D721Med (cell line): ENCODE measurements at regions not wholly inside any gene's neighbourhood (a gene's known extent, or its start where the extent isn't known, plus 50 kb on each side); places are given as distances from the start of the nearest gene placed in this dataset.
"Not testable (repeated sequence)": the region's sequence is repeated elsewhere in the genome, so short reads cannot be mapped to it uniquely, and the experiment has no call there.

Experiments
- DNase-seq: peaks from one replicate; pipeline ENCODE4 v3.0.0; 2011; ENCODE audit warnings: low spot score; ENCODE audit not compliant: insufficient read length
- FAIRE-seq: peaks from 2 replicates; lab custom pipeline; 2011; peaks lifted over from hg19 to GRCh38; lab: Jason Lieb, UNC
- TF ChIP-seq, protein P1 (sequence below): IDR thresholded peaks from 2 replicates; pipeline ENCODE4 v1.5.1; 2012; ENCODE audit warnings: mild to moderate bottlenecking, control low read depth; ENCODE audit not compliant: insufficient read depth; ENCODE audit errors: missing control alignments

DNA sequence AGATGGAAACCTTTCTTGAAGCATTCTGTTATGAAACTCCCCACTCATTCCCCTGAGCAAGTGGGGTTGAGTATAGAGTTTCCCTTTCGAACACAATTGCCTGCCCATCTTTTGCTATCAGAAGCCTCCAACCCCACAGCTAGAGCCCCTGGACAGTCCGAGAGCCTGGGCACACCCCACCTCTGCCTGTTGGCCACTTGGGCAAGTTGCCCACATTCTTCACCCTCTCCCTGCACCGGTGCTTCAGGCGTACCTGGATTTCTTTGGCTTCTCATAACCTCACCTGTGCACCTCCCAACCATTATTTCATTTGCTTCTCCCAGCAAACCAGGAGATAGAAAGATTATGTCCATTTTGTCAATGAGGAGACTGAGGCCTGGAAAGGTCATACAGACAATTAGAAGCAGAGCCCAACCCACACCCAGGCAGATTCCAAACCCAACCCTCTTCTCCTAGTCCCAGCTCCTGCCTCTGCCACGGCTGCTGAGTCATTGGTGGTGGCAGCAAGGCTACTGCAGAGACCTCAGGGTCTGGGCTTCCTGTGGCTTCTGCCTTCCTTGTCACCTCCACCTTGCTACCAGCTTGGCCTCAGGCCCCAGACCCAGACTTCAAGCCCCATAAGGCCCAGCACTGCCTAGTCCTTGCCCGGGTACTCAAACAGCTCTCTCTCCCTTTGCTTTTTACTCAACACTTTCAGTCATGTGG, 118.7 kb upstream of the ZBTB40 start:
- DNase-seq (no peak), FAIRE-seq (no peak)
- TF ChIP-seq, protein P1, sequence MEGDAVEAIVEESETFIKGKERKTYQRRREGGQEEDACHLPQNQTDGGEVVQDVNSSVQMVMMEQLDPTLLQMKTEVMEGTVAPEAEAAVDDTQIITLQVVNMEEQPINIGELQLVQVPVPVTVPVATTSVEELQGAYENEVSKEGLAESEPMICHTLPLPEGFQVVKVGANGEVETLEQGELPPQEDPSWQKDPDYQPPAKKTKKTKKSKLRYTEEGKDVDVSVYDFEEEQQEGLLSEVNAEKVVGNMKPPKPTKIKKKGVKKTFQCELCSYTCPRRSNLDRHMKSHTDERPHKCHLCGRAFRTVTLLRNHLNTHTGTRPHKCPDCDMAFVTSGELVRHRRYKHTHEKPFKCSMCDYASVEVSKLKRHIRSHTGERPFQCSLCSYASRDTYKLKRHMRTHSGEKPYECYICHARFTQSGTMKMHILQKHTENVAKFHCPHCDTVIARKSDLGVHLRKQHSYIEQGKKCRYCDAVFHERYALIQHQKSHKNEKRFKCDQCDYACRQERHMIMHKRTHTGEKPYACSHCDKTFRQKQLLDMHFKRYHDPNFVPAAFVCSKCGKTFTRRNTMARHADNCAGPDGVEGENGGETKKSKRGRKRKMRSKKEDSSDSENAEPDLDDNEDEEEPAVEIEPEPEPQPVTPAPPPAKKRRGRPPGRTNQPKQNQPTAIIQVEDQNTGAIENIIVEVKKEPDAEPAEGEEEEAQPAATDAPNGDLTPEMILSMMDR: no peak

DNA sequence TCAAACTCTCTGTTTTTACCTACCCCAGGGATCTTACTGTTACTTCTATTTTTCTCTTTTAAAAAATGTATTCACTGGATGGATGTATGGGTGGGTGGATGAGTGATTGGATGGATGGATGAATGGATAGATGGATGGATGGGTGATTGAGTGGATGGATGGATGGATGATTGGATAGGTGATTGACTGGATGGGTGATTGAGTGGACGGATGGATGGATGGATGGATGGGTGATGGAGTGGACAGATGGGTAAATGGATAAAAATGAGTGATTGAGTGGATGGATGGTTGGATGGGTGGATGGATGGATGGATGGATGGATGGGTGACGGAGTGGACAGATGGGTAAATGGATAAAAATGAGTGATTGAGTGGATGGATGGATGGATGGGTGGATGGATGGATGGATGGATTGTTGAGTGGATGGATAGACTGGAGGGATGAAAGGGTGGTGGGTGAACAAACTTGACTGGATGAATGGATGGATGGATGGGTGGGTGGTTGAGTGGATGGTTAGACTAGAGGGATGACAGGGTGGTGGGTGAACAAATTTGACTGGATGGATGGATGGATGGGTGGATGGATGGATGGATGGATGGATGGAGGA, 118.0 kb upstream of the ZBTB40 start:
- FAIRE-seq (no peak), DNase-seq (no peak)
- TF ChIP-seq, protein P1: no peak

DNA sequence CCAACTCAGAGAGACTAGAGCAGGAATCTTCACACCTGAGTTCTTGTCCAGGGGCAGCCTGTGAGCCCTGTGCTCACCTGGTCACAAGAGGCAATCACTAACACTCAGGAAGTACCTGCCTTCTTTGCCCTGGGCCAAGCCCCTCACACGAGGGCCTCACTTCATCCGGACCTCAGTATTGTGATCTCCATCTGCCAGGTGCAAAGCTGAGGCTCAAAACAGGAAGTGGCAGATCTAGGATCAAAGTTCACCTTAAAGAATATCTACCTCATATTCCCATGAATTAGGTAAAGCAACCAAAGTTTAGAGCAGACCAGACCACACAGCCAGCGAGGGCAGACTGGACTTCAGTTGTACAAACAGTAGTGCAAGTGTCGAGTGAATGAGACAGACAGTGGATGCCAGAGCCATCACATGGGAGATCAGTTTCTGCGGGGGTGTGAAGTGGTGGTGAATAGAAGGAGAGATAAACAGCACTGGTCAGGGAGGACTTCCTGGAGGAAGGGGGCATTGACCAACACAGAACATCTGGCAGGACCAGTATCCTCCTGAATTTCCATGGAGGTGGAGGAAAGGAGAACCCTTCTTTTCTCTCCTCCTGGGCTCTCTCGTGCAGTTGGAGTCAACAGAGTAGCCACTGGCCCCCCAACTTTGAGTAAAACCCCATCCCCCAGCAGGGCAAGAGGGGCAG, 116.6 kb upstream of the ZBTB40 start:
- TF ChIP-seq, protein P1: no peak
- no peak for FAIRE-seq
- no peak for DNase-seq

DNA sequence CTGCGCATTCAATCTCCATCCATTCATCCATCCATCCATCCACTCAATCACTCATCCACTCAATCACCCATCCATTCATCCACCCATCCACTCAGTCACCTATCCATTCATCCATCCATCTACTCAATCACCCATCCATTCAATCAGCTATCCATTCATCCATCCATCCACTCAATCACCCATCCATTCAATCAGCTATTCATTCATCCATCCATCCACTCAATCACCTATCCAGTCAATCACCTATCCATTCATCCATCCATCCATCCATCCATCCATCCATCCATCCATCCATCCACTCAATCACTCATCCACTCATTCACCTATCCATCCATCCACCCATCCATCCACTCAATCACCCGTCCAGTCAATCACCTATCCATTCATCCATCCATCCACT, 115.4 kb upstream of the ZBTB40 start:
- FAIRE-seq, DNase-seq: not testable (repeated sequence)

DNA sequence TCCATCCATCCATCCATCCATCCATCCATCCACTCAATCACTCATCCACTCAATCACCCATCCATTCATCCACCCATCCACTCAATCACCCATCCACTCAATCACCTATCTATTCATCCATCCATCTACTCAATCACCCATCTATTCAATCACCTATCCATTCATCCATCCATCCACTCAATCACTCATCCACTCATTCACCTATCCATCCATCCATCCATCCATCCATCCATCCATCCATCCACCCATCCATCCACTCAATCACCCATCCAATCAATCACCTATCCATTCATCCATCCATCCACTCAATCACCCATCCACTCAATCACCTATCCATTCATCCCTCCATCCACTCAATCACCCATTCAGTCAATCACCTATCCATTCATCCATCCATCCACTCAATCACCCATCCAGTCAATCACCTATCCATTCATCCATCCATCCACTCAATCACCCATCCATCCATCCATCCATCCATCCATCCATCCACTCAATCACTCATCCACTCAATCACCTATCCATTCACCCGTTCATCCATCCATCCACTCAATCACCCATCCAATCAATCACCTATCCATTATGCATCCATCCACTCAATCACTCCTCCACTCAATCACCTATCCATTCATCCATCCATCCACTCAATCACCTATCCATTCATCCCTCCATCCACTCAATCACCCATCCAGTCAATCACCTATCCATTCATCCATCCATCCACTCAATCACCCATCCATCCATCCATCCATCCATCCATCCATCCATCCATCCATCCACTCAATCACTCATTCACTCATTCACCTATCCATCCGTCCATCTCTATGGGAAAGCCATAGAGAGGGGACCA, 114.7 kb upstream of the ZBTB40 start:
- FAIRE-seq, DNase-seq: not testable (repeated sequence)

DNA sequence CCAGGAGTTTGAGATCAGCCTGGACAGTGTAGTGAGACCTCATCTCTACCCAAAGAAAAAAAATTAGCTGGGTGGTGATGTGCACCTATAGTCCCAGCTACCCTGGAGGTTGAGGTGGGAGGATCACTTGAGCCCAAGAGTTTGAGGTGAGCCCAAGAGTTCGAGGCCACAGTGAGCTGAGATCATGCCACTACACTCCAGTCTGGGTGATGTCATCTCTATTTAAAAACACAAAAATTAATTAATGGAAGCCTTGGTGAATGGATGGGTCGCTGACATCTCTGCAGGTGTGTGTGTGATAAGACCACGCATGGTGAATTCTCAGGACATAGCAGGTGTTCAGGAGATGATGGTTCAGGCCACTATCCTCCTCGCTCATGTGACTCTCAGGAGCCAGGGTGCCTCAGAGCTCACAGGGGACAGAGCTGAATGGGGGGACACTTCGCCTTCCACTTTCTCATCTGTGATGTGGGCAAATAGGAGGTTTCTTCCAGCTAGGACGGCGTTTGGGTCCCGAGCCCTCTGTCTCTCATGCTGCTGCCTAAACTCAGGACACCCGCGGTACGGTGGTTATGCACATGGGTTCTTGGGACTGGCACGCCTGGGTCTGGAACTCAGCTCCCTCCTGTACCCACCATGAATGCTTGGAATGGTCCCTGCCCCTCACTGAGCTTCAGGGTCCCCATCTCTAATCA, 113.4 kb upstream of the ZBTB40 start:
- DNase-seq: no peak
- TF ChIP-seq, protein P1: no peak
- no peak for FAIRE-seq

DNA sequence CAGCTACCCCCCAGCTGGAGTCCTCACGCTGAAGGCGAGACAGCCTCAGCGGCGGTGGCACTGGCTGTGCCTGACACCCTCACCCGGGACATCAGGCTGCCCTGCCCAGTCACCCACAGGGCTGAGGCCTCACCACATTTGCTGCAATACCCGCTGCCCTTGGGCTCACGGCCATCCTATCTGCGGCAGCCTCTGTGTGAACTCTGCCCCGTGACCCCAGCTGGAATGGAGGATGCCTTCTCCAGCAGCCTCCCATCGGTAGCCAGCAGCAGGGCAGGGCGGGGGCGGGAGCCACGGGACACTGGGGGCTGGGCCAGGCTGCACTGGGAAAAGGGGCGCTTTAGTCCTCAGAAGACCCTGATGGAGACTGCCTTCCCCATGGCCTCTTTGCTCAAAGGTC, 112.4 kb upstream of the ZBTB40 start:
- DNase-seq (no peak), FAIRE-seq (no peak)
- TF ChIP-seq, protein P1: no peak
